Retina (tissue), 1 donor: ENCODE measurements at regions not wholly inside any gene's neighbourhood (a gene's known extent, or its start where the extent isn't known, plus 50 kb on each side); places are given as distances from the start of the nearest gene placed in this dataset.
A peak's percentile ranks its signal among the peaks of the same experiment; 100 is the strongest.

ENCODE experiments used
- DNase-seq: peaks from one replicate; pipeline ENCODE4 v3.0.0-alpha.2; 2016

DNA sequence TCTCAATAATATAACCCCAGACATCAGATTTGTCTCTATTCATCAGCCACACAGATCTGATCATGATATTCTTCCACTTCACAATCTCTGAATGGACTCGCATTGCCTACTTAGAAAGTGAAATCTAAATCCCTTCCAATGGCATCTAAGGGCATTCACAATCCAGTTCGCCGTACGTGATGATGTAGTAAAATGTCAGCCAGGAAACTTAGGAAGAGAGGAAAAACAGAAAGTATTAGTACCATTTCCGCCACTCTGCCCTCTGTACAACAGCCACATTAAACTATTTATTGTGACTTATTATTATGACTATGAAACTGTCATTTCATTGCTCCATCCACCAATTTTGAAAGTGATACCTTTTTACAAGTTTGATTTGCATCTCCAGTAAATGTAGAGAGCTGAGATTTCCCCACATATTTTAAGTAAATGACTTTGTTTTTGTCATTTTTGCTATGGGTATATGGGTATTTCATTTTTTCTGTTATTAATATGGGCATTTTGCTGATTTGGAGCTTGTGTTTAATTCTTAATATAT is 69.4 kb upstream of the SMIM36 start:
- DNase-seq = no peak

DNA sequence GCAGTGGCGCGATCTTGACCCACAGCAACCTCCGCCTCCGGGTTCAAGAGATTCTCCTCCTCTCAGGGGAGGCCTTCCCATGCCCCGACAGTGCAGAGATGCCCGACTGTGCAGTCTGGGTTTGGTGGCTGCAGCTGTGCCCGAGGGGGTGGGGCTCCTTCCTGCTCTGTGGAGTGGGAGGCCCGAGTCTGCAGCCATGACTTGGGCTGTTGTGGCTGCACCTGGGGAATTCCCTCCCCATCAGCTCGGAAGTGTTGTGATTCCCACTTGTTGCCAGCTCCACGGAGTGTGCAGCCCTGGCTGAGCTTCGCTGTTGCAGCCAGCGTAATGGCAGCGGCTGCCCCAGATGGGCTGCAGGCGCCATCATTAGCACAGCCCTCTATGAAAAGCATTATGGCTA is 66.4 kb upstream of the SMIM36 start:
- no peak for DNase-seq

DNA sequence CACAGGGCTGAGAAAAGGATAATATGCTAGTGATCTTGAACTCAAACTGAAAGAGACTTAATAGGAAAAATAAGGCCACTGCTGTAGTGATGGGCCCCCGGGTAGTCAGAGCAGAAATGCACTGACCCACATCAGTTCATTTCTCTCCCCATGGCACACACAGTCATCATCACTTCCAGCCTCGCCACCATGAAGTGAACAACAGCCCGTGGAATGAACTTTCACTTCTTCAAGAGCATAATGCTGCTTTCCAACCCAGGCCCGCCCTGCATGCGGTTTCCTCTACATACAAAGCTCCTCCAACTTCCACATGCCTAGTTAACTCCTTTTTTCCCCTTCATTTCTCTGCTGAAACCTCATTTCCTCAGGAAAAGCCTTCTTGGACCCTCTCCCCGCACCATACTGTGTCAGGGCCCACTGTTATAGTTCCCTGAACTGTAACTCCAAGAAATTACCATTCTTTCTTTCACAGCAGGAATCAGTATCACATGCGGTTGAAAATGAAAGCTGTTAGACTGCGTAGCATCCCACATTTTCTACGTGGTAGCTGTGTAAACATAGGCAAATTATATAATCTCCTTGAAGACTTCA is 65.8 kb upstream of the SMIM36 start:
- DNase-seq = peak; percentile 39

DNA sequence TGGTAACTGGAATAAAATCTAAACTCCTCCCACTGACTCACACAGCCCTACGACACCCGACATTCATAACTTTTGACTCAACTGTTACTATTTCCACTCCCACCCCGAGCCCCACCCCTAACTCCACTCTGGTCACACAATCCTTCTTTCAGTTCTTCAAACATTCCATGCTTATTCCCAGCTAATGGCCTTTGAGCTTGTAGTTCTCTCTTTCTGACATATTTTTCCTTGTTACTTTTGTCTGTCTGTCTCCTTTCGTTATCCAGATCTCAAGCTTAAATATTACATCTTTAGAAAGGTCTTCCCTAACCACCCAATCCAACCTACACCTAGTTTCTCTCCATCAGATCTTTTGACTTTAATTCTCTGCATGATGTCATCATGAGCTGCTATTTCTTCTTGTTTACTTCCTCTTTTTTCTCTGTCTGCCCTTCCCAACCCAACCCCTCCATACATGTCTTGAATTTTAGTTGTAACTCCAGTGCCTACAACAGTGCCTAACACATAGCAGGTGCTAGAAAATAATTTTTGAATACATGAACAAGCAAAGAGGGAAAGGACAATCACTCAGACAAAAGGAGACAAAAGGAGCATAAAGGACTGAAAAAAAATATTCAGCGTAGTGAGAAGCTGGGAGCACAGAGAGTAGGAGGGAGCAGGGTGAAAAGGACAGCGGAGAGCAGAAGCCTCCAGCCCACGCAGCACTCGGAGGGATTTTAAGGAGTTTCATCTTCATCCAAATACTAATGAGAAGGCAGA is 65.2 kb upstream of the SMIM36 start:
- no peak for DNase-seq

DNA sequence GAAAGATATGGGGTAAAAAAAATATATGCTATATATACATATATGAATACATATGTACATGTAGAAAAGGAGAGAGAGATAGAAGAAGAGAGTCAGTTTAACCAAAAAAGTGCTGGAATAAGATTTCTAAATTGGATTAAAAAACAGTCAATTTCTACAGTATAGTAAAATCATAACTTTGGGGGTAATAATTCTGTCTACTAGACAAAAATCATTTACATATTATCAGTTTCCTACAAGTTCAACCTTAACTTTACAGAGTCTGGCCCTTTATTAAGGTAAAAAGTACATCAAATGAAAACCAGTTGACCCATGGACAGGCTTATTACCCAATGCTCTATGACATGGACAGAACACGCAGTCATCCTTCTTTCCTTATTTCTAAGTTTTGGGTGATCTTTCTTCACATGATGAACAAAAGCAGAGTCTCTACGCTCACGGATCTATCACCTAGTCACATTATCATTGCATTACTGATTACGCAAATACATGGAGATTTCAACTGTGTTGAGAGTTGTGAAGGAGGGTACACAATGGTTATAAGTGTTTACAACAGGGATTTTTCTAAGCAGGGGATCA is 63.9 kb upstream of the SMIM36 start:
- no peak for DNase-seq

DNA sequence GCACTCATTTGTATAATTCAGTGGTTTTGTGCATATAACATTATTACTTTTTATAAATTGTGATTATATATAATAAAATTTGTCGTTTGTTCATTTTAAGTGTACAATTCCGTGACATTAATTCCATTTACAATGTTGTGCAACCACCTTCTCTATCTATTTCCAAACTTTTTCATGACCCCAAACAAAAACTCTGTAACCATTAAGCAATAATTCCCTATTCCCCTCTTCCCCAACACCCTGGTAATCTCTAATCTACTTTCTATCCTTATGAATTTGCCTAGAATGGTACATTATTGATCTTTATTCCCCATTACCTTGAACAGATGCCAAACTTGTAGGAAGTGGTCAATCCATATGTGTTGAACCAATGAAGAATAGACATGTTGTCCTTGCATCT is 61.3 kb upstream of the SMIM36 start:
- no peak for DNase-seq

DNA sequence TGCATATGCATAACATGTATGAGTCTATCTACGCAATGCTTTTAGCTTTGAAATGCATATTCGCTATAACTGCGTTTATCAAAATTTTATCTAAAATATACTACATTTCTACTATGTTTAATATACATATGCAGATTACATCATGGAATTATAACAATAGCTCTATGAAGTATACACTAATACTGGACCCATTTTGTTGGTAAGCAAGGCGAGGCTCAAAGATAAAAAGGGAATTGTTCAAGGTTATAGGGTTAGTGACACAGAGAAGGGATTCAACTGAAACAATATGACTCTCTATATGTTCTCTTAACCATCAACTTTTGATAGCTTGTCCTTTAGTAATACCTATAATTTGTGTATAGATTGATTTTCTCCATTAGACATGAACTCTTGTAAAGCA is 60.9 kb upstream of the SMIM36 start:
- DNase-seq = no peak

DNA sequence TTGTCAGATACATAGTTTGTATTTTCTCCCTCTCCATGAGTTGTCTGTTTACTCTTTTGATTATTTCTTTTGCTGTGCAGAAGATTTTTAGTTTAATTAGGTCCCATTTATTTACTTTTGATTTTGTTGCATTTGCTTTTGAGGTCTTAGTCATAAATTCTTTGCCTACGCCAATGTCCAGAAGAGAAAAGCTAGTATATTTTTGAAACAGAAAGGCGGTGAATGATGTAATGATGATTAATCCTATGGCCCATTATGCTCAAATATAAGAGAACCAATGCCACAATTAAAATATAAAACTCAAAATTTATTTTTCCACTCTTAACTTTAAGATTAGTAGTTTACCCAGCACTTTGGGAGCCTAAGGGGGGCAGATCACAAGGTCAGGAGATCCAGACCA is 59.8 kb upstream of the SMIM36 start:
- DNase-seq = no peak

DNA sequence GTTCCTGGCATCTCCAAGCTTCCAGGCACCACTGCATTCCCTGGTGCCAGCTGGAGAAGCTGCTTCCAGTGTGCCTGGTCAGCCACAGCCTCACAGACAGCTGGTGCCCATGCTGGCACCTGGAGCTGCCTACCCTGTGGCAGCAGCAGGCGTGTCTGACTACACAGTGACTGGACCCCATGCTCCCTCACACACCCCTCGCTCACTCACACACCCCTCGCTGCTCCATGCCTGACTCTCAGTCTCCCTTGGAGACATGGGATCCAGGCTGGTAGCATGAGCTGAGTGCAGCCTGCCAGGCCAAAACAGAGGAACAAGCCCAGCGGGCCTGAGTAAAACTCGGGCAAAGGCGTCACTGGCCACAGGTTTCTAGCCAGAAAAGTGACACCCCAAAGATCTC is 59.1 kb upstream of the SMIM36 start:
- DNase-seq = no peak

DNA sequence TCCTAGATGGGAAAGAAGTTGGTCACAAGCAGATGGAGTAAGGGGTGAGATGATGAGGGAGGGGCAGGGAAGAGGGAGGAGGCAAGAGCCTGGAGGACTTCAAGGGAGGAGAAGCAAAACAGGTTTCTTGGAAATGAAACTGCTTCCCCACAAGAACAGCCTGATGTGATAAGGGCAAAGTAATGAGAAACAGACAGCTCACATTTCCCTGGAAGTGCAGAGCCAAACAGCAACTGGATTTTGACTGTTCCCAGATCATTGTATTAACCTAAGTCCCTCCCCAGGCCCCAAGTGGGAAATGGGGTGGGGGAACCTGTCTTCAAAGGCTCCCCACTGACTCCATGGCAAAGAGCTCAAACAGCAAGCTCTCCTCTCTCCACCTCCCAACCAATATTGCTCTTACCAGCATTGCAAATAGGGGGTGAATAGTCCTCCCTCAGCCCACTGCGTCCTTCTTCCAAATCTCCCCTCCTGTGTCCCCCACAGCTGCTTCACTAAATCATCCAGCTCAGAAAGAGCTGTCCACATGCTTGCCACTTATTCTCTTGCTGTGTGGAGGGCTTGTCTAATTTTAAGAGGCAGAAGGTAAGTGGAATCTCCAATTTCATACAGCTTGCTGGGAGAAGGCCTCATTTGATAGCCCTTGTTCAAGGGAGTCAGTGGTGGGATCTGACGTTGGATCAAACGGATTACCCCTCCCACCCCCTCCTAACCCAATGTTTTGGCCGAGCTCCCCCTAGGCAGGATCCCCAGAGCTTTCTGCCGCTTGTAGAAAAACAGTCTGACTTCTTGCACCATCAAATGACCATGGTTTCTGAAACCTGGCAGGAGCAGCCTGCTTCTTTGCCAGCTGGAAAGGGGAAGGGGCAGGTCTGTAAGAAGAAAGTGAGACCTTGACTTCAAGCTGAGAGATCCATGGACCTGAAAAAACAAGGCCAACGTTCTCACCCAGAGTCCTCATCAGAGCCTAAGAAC is 56.3 kb upstream of the SMIM36 start:
- DNase-seq = no peak

DNA sequence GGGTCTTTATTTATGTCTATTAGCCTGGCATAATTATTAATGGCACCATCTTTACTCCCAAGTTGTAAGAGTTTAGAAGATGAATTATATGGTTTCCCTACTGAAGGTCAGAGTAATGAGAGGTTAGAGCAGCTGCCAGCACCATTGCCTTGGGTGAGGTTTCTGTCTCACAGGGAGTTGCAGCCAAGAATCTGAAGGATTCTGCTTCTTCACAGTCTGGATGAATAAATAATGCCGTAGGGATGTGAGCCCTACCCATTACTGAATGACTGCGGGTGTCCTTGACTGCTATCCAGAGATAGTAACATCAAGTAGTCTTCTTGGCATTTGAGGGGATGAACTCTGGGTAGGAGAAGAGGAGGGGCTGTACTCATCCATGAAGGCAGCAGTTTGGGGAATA is 52.8 kb upstream of the SMIM36 start:
- DNase-seq = no peak

DNA sequence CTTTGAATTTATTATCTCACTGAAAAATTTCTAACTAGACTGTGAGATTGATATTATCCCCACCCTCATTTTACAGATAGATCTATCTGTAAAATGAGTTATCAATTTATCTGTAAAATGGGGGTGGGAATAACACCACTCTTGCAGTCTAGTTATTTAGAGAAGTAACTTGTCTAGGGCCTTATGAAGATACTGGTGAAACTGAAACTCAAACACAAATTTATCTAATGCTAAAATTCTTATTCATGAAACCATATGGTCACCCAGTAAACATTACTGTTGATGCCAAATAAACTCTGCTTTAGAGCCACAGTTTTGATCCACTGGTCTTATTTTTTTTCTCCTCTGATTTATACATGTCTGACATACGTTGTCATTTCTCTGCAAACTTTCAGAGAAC is 52.1 kb upstream of the SMIM36 start:
- DNase-seq = no peak

DNA sequence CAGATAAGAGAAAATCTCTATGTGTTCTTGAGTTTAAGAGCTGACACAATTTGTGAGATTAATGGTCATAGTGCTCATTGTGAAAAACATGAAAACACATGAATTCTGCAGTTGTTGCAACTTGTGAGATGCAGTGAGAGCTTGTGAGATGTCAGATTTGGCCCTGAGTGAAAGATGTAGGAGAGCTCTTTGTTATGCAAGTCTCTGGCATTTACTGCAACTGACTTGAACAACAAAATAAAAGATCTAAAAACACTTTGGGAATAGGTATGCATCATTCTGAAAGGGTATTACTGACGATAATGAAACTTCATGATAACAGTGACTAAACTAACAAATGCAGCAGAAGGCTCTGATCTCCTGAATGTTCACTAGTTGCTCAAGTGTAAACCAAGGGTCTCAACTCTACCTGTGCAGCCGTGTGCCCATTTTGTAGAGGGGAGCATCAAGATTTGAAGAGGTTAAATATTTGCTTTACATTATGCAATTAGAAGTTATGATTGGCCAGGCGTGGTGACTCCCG is 50.8 kb upstream of the SMIM36 start:
- no peak for DNase-seq

DNA sequence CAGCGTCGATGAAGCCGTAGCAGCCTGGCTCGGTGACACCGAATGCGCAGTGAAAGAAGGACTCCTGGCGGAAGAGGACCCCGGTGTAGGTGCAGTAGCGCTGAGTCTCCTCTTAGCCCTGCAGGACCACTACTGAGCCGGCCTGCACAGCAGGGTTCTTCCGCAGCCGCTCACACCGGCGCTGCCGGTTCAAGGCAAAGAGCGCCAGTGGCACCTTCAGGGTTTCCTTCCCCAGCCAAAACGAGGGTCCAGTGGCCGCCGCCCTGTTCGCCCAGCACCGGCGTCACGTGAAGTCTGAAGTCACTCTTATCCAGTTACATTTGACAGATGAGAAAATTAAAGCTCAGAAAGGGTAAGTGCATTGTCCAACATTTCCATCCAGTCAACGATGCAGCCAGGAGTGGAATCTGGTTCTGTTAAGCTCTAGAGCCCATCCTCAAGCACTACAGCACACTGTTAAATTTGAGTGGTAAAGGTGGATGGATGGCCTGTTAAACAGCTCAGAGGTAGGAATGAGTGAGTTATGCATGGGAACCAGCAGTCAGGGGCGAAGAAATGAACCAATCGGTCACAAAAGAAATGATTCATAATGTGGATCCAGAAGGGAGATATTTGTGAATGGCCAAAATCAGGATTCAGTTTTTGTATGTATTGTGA is 50.2 kb upstream of the SMIM36 start:
- DNase-seq = no peak
